COLO829 (cell line): ENCODE measurements at regions not wholly inside any gene's neighbourhood (a gene's known extent, or its start where the extent isn't known, plus 50 kb on each side); places are given as distances from the start of the nearest gene placed in this dataset.
A peak's percentile ranks its signal among the peaks of the same experiment; 100 is the strongest.

Experiments
- DNase-seq: peaks from one replicate; pipeline ENCODE4 v3.0.0; 2012; ENCODE audit warnings: low spot score

DNA sequence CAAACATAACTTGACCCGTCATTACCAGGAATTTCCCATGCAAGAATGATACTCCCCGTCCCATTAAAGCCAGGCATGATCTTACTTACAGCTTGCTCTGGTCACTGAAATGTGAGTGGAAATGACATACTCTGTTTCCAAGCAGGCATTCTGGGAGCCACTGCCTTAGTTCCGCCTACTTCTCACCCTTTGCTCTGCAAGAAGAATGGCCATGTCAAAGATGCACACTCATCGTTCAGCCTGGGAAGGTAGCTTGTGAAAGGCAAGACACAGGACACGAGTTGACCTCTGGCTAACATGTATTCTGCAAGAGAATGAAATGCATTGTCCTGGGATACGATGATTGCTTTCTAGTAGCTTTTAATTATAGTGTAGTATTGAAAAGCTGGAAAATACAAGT, 1144.4 kb downstream of the NLGN4X start:
- DNase-seq: no peak

DNA sequence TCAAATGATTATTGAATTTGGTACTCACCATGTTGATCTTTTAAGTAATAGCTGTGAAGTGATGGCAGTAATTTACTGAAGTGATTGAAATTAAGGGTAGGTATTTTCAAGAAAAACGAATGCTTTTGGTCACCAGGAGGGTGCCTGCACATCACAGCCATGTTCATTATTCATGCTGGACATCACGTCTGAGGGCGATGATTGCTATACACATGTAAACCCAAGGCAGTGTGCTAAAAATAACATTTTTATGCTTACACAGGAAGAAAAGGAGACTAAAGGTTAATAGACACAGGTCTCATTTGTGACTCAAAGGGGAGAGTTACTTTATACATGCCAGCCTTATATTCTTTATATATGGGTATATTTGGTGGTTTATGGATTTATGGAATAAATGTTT, 1146.0 kb downstream of the NLGN4X start:
- no peak for DNase-seq

DNA sequence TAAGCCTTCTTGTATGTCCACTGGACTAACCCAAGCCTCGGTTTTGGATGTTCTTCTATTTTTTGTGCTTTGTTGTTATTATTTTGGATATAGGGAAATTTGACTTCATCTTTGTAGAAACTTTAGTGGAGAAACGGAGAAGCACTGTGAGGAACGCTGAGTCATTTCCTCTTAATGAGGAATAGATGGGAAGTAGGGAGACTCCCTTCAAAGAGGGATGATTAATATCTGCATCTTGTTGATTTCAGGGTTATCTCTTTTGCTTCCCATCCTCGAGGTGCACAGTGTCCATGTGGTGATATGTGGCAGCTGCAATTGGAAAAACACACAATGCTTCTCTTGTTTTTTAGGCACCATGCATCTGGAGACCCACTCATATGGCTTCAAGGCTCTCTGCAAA, 1147.9 kb downstream of the NLGN4X start:
- peak; percentile 6 for DNase-seq

- no peak for DNase-seq
Observed at GRCh38 chrX:5068550-5068949, 1160.1 kb downstream of the NLGN4X start.

GRCh38 chrX:5057786-5058185, 1170.9 kb downstream of the NLGN4X start:
- DNase-seq: no peak

GRCh38 chrX:5054852-5055251, 1173.8 kb downstream of the NLGN4X start:
- DNase-seq: no peak

DNA sequence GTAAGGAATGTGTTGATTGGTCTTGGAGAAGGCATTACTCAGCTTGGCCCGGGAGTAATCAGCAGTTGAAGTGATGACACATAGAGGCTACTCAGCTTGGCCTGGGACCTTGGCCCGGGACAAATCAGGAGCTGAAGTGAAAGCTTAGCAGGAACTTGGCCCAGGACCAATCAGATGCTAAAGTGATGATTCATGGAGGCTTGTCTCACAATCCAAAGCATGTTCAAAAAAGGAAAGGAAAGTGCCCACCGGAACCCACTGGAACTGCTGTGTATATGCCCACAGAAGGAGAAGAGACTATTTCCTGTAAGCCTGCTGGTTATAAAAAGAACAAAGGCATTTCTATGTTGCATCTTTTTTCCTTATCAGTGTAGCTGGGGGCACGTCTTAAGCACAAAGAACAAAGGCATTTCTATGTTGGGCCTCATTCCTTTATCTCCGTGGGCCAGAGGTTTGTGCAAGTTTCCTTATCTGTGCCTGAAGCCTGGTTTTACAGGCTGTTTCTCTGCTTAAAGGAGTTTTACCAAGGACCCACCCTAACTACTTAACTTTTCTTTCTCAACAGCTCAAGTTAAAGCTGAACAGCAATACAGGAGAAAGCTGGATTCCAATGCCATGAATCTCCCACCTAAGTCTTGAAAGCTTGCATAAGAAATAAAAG, 1176.7 kb downstream of the NLGN4X start:
- DNase-seq: peak; percentile 84

DNA sequence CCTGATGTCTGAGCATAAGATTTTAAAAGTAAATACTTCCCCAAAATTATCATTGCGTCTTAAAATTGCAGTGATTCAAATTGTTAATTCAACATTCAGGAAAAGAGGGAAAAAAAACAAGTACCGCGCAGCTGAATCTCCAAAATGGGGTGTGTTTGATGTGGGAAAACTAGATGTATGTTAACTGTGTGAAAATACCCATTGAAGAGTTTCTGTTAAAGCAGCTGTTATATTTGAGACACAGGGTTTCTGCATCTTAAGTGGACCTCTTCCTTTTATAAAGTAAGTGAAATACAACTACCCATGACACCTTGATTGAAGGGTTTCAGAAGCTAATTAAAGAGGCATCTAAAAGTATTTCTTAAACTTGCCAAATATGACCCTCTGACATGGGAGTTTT, 1186.1 kb downstream of the NLGN4X start:
- DNase-seq: no peak

GRCh38 chrX:5031792-5032191, 1196.9 kb downstream of the NLGN4X start:
- DNase-seq: no peak

- DNase-seq: no peak
Observed at GRCh38 chrX:5015451-5015850, 1213.2 kb downstream of the NLGN4X start.

DNA sequence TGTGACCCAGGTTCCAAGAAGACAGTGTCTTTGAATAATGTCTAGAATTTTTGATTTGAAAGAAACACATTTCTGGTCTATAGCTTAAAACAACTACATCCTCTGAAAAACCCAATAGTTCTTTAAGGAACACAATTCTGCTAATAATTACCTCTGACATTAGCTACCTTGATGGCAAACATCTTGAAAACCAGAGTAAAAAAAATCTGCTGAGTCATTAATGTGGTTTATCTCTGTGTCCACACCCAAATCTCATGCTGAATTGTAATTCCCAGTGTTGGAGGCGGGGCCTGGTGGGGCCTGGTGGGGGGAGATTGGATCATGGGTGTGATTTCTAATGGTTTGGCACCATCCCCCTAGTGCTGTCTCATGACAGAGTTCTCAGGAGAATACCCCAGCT, 1233.8 kb downstream of the NLGN4X start:
- no peak for DNase-seq

- DNase-seq: no peak
Observed at GRCh38 chrX:4978613-4979012, 1250.1 kb downstream of the NLGN4X start.

GRCh38 chrX:4971646-4972045, 1257.0 kb downstream of the NLGN4X start:
- no peak for DNase-seq

DNA sequence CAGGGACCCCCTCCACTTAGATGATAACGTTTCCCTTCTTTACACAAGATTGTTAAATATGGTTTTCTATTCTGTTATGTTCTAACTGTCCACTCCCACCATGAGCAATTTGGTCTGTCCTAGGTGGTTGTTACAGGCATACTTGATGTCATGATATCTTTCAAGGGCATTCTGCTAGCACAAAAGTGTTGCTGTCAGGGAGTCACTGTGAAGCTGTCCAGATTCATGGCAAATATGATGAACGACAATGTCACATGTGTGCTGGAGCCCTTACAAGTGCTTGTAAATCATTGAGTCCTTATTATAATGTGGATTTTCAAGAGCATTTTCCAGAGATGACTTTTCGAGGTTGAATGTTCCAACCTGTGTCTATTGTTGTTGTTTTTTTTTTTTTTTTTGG, 1250.7 kb upstream of the PRKX start:
- DNase-seq: no peak

DNA sequence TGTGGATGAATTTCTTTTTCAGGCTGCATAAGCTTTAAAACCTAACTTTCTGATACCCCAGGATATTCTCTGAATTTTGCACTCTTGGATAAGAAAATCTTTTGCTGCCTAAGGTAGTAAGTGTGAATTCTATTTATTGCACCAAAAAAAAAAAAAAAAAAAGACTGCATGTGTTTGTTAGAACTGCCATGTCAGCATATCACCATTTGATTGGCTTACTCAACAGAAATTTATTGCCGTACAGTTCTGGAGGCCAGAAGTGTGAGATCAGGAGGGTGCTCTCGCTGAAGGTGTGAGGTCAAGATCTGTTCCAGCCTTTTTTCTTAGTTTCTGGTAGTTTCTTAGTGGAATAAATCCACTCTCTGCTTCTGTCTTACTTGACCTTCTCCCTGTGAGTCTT, 1250.0 kb upstream of the PRKX start:
- no peak for DNase-seq

GRCh38 chrX:4944767-4945166, 1231.3 kb upstream of the PRKX start:
- DNase-seq: no peak

DNA sequence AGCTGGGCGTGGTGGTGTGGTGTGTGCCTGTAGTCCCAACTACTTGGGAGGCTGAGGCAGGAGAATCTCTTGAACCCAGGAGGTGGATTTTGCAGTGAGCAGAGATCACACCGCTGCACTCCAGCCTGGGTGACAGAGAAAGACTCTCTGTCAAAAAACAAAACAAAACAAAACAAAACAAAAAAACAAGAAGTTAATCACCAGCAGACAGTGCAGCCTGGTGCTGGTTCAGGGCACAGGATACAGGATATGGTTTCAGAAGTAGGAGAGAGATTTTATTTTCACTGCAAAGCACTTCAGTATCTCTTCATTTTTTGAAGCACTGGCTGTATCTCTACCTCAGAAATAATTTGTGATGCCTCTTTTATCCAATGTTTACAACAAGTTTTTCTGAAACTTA, 1222.9 kb upstream of the PRKX start:
- no peak for DNase-seq

- peak; percentile 1 for DNase-seq
Observed at GRCh38 chrX:4935846-4936245, 1222.4 kb upstream of the PRKX start.

DNA sequence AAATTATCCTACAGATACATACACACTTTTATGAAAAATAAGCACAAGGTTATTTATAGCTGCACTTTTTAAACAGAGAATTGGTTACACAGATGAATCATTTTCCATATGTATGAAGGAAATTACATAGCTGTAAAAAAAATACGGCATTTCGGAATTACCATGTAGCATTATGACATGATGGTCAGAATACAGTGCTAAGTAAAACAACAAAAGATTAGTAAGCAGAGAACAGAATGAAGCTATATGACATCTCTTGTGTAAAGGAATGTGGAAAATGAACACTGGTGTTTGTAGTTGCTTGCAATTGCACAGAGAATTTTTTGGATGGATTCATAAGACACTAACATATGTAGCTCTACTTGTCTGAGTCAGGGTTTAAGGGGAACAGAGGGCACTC, 1222.0 kb upstream of the PRKX start:
- DNase-seq: no peak

DNA sequence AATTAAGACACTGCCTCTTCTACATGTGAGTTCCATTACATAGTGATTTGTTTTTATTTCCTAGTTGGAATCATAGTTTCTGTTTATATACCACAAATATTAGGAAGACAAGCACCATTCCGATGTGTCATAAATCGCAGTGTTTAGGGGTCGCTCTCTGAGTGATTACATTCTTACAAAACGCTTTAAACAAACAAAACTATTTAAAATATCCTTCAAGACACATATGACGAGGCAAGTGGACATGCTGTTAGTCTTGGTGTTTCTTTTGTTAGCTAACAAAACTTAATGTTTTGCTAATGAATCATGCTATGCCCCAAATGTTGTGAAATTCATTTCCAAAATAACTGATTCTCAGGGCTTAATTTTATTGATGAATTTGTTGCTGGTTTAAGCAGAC, 1219.3 kb upstream of the PRKX start:
- no peak for DNase-seq

- no peak for DNase-seq
Observed at GRCh38 chrX:4930426-4930825, 1217.0 kb upstream of the PRKX start.

DNA sequence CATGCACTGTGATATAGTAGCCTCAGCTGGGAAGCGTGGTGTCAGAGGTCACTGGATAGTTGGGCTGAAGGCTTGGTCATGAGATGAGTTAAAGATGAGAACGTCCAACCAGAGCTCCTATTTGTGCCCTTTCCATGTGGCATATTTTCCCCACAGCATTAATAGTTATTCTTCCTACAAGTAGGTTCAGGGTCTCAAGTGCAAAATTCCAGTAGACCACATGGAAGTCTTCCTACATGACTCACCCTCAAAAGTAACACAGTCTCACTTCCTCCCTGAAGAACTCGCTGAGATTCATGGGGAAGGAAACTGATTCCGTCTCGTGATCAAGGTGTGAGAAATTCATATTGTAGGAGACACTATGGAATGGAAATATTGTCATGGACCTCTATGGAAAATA, 1212.5 kb upstream of the PRKX start:
- no peak for DNase-seq

DNA sequence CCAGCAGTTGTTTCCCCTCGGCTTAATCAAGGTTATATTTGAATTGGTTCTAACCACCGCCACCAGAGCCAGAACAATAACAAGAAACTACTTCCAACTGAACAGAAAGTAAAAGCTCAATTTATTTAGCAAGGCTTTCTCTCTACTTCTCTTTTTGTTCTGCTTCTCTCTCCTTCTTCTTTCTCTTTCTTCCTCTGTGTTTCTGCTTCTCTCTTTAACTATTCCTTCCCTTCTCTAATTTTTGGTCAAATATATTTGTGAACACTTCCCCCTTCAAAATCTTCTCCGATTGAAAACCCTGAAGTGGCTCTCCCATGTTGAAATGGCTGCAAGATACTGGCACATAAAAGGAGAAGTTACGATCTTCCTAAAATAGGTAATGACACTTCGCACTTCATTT, 1195.9 kb upstream of the PRKX start:
- DNase-seq: no peak

DNA sequence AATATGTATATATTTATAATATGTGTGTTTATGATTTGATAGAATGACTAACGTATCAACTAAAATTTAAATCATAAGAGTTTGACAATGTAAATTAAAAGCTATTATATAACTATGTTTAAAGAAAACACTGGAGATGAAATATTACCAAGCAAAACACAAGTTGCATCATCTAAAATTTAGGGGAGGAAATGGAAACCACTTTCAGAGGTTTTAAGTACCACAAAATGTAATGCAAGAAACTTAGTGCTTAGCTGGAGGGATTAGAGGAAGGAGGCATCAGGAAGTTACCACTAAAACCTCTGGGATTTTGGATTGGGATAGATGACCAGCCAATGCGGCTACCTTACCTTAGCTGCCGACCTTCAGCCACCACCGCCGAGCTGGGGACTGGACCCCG, 1192.1 kb upstream of the PRKX start:
- no peak for DNase-seq

DNA sequence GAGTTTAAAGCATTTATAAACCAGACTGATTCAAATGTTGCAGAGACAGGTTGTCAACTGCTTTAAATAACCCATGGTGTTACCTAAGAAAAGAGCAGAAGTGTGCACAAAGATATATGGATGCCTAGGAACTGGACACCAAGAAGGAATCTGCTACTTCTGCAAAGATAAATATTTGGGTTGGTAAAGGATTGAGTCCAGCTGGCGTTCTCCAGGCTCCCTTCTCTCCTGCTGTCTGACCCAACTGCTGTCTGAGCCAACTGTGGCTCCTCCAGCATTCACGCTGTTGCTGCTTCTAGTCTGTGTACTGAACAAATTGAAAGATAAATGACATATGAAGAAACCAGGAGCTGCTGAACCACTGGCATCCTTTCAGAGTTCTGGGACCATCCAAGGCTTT, 1167.8 kb upstream of the PRKX start:
- no peak for DNase-seq
